LNCAP (cell line): ENCODE measurements at regions not wholly inside any gene's neighbourhood (a gene's known extent, or its start where the extent isn't known, plus 50 kb on each side); places are given as distances from the start of the nearest gene placed in this dataset.

ENCODE experiments used
- CTCF ChIP-seq: fragments of 450-650 bp; IDR thresholded peaks from 2 replicates; pipeline ENCODE4 v1.5.1; 2017; ENCODE audit warnings: mild to moderate bottlenecking

- no peak for TF ChIP-seq CTCF
Measured at GRCh38 chr10:78205457-78206016, 171.9 kb downstream of the RPS24 start.

- TF ChIP-seq CTCF = no peak
Measured at GRCh38 chr10:78207216-78207615, 173.6 kb downstream of the RPS24 start.

- no peak for TF ChIP-seq CTCF
Measured at GRCh38 chr10:78207776-78208175, 174.1 kb downstream of the RPS24 start.

- TF ChIP-seq CTCF = no peak
Measured at GRCh38 chr10:78209970-78210369, 176.3 kb downstream of the RPS24 start.

- no peak for TF ChIP-seq CTCF
Measured at GRCh38 chr10:78210548-78210947, 176.9 kb downstream of the RPS24 start.

- no peak for TF ChIP-seq CTCF
Measured at GRCh38 chr10:78210976-78211375, 177.3 kb downstream of the RPS24 start.

GRCh38 chr10:78211561-78212051 lies 177.9 kb downstream of the RPS24 start:
- TF ChIP-seq CTCF = peak; percentile 83
